ENCODE measurements at regions not wholly inside any gene's neighbourhood (a gene's known extent, or its start where the extent isn't known, plus 50 kb on each side); places are given as distances from the start of the nearest gene placed in this dataset.

- H3K4me2 ChIP-seq (ENCODE audit: low read length), result no peak overlapping the region
- H3K9ac ChIP-seq (ENCODE audit: low read depth, low read length), result no peak overlapping the region
- no peaks in the 10 kb centered on the region for H3K27me3 ChIP-seq (ENCODE audit: control insufficient read depth, insufficient read depth, low read length)
- H3K36me3 ChIP-seq (ENCODE audit: insufficient read depth, low read length), result no peaks in the 10 kb centered on the region
- H3K9me3 ChIP-seq (replicated peaks; ENCODE audit: low read length), result no peaks in the 10 kb centered on the region
- H3K4me1 ChIP-seq (ENCODE audit: control insufficient read depth, insufficient read depth, low read length), result no peaks in the 10 kb centered on the region
- H3K4me3 ChIP-seq (ENCODE audit: low read length), result no peak overlapping the region
Observed at GRCh38 chr15:95363646-95364045, 966.9 kb upstream of the NR2F2 start.

GRCh38 chr15:95365511-95366107 lies 964.9 kb upstream of the NR2F2 start:
- Histone ChIP-seq H3K36me3 (ENCODE audit: insufficient read depth, low read length) (no peaks in the 10 kb centered on the region), H3K27me3 (ENCODE audit: control insufficient read depth, insufficient read depth, low read length) (no peaks in the 10 kb centered on the region), H3K4me3 (ENCODE audit: low read length) (no peak overlapping the region), H3K9me3 (replicated peaks; ENCODE audit: low read length) (no peaks in the 10 kb centered on the region), H3K4me1 (ENCODE audit: control insufficient read depth, insufficient read depth, low read length) (no peaks in the 10 kb centered on the region), H3K9ac (ENCODE audit: low read depth, low read length) (no peak overlapping the region), H3K4me2 (ENCODE audit: low read length) (no peak overlapping the region)

DNA sequence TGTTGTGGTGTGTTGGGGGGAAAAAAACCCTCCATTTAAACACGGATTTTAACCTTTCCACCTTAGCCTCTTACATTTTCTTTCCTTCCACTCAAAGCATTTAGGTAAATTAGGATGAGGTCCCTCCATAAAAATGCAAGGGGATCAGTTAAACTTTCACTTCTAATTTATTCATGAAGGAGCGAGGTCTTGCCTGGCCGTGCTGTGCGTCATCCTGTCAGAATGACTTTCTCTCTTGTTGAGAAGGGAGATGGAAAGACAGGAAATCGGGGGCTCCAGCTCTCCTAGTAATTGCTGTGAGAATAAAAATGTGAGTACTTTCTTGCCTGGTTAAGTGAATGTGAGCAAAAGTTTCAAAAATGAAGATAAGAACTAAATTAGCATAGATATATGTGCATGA lies 962.3 kb upstream of the NR2F2 start:
- no peaks in the 10 kb centered on the region for H3K27me3 ChIP-seq (ENCODE audit: control insufficient read depth, insufficient read depth, low read length)
- no peaks in the 10 kb centered on the region for H3K4me1 ChIP-seq (ENCODE audit: control insufficient read depth, insufficient read depth, low read length)
- no peaks in the 10 kb centered on the region for H3K36me3 ChIP-seq (ENCODE audit: insufficient read depth, low read length)
- H3K4me2 ChIP-seq (ENCODE audit: low read length), result no peak overlapping the region
- H3K9ac ChIP-seq (ENCODE audit: low read depth, low read length), result no peak overlapping the region
- H3K4me3 ChIP-seq (ENCODE audit: low read length), result no peak overlapping the region
- no peaks in the 10 kb centered on the region for H3K9me3 ChIP-seq (replicated peaks; ENCODE audit: low read length)

DNA sequence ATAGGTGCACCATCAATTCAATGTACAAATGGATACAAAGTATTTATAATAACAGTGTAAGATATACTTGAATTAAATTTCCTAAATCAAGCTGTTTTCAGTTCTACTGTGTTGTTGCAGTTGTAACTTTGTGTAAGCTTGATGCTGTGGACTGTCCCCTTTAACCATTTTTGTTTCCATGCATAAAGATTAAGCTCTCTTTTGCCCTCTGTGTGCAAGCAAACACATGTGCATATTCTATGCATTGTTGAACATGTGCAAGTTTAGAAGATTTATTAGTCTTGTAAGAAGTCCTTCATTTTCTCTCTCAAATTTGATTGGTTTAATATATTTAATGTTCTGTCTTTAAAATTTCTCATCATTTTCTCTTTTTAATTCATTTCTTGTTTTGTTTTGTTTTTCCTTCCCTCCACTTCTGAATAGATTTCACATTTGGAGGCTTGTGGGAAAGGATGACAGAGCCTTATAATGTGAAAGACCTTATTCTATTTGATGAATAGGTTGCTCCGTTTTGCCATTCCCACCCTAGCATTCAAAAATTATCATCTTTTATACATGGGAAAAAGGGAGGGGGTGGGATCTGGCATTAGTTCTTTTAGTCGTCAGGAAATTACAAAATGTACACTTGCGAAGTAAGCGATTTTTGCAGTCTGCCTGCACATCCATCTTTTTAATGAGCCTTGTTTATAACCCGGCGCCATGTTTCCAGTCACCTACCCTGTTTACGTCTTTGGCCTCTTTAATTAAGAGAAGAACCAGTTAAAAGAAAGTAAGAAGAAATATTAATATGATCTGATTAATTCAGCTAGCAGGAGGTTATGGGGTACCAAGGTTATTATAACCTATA lies 961.5 kb upstream of the NR2F2 start:
- Histone ChIP-seq H3K4me1 (ENCODE audit: control insufficient read depth, insufficient read depth, low read length) (no peaks in the 10 kb centered on the region), H3K9me3 (replicated peaks; ENCODE audit: low read length) (no peaks in the 10 kb centered on the region), H3K4me2 (ENCODE audit: low read length) (no peak overlapping the region), H3K4me3 (ENCODE audit: low read length) (no peak overlapping the region), H3K27me3 (ENCODE audit: control insufficient read depth, insufficient read depth, low read length) (no peaks in the 10 kb centered on the region), H3K9ac (ENCODE audit: low read depth, low read length) (no peak overlapping the region), H3K36me3 (ENCODE audit: insufficient read depth, low read length) (no peaks in the 10 kb centered on the region)

DNA sequence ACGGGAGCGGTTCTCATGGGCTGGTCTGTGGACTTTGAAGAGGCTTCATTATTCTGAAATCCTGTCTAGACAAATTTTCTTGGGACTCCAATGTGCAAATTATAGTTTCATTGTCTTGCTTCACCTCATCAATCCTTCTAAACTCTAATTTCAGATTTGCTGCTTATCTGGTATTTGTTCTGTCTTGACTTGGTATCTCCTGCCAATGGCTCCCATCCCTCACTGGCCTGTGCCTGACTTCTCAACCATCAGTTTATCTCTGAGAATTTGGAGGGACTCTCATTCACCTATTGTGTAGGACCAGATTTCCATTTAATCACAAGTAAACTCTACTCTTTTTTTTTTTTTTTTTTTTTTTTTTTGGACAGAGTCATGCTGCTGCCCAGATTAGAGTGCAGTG lies 960.2 kb upstream of the NR2F2 start:
- no peak overlapping the region for H3K9ac ChIP-seq (ENCODE audit: low read depth, low read length)
- H3K4me2 ChIP-seq (ENCODE audit: low read length), result no peak overlapping the region
- H3K4me3 ChIP-seq (ENCODE audit: low read length), result no peak overlapping the region
- H3K9me3 ChIP-seq (replicated peaks; ENCODE audit: low read length), result no peaks in the 10 kb centered on the region
- H3K27me3 ChIP-seq (ENCODE audit: control insufficient read depth, insufficient read depth, low read length), result no peaks in the 10 kb centered on the region
- no peaks in the 10 kb centered on the region for H3K36me3 ChIP-seq (ENCODE audit: insufficient read depth, low read length)
- no peaks in the 10 kb centered on the region for H3K4me1 ChIP-seq (ENCODE audit: control insufficient read depth, insufficient read depth, low read length)

GRCh38 chr15:95371664-95372063 lies 958.8 kb upstream of the NR2F2 start:
- Histone ChIP-seq H3K9ac (ENCODE audit: low read depth, low read length) (no peak overlapping the region), H3K4me3 (ENCODE audit: low read length) (no peak overlapping the region), H3K4me2 (ENCODE audit: low read length) (no peak overlapping the region), H3K9me3 (replicated peaks; ENCODE audit: low read length) (no peaks in the 10 kb centered on the region), H3K36me3 (ENCODE audit: insufficient read depth, low read length) (no peaks in the 10 kb centered on the region), H3K4me1 (ENCODE audit: control insufficient read depth, insufficient read depth, low read length) (no peaks in the 10 kb centered on the region), H3K27me3 (ENCODE audit: control insufficient read depth, insufficient read depth, low read length) (no peaks in the 10 kb centered on the region)

- H3K4me2 ChIP-seq (ENCODE audit: low read length), result no peak overlapping the region
- H3K4me3 ChIP-seq (ENCODE audit: low read length), result no peak overlapping the region
- no peak overlapping the region for H3K9ac ChIP-seq (ENCODE audit: low read depth, low read length)
- no peaks in the 10 kb centered on the region for H3K36me3 ChIP-seq (ENCODE audit: insufficient read depth, low read length)
- no peaks in the 10 kb centered on the region for H3K4me1 ChIP-seq (ENCODE audit: control insufficient read depth, insufficient read depth, low read length)
- no peaks in the 10 kb centered on the region for H3K9me3 ChIP-seq (replicated peaks; ENCODE audit: low read length)
- H3K27me3 ChIP-seq (ENCODE audit: control insufficient read depth, insufficient read depth, low read length), result no peaks in the 10 kb centered on the region
Observed at GRCh38 chr15:95375281-95375680, 955.2 kb upstream of the NR2F2 start.

- Histone ChIP-seq H3K4me1 (ENCODE audit: control insufficient read depth, insufficient read depth, low read length) (no peaks in the 10 kb centered on the region), H3K36me3 (ENCODE audit: insufficient read depth, low read length) (no peaks in the 10 kb centered on the region), H3K4me3 (ENCODE audit: low read length) (no peak overlapping the region), H3K9me3 (replicated peaks; ENCODE audit: low read length) (no peaks in the 10 kb centered on the region), H3K4me2 (ENCODE audit: low read length) (no peak overlapping the region), H3K27me3 (ENCODE audit: control insufficient read depth, insufficient read depth, low read length) (no peaks in the 10 kb centered on the region), H3K9ac (ENCODE audit: low read depth, low read length) (no peak overlapping the region)
Observed at GRCh38 chr15:95377258-95377852, 953.1 kb upstream of the NR2F2 start.

DNA sequence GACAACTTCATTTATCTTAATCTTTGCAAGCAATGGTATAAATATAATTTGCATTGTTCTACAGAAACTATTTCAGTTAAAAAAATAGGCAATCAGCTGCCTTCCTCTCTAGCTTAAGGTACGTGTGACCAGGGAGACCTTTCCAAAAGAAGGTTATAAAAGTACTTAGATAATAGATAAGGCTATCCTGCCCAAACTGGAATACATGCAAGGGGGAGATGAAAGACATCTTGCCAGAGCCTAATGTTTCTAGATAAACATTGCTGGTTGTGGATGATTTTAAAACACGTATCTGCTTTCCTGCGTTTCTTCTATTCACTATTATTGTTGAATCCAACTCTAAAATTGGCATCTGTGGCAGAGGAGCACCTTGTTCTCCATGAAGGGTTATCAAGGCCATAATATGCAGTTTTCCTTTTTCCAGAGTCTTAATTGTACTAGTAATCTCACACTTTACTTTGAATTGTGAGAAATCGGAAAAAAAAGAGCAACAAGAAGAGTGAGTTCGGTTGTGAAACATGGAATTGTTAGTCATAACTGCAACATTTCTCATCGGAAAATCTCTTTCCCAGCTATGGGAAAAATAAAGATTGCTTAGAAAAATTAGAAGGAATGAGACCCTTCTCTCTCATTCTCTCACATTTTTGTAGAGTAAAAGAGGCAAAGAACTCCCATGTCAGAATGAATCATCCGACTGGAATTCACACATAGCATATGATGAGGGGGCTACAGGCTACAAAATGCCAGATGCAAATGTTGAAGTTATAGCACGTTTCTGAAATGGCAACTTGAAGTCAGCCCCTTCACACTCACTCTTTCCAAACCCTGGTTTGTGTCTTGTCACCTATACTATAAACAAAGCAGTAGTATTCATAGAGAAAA lies 936.1 kb upstream of the NR2F2 start:
- H3K4me1 ChIP-seq (ENCODE audit: control insufficient read depth, insufficient read depth, low read length), result peaks cover 6% of the 10 kb centered on the region
- no peaks in the 10 kb centered on the region for H3K9me3 ChIP-seq (replicated peaks; ENCODE audit: low read length)
- H3K9ac ChIP-seq (ENCODE audit: low read depth, low read length), result no peak overlapping the region
- no peaks in the 10 kb centered on the region for H3K36me3 ChIP-seq (ENCODE audit: insufficient read depth, low read length)
- no peak overlapping the region for H3K4me3 ChIP-seq (ENCODE audit: low read length)
- no peak overlapping the region for H3K4me2 ChIP-seq (ENCODE audit: low read length)
- no peaks in the 10 kb centered on the region for H3K27me3 ChIP-seq (ENCODE audit: control insufficient read depth, insufficient read depth, low read length)

DNA sequence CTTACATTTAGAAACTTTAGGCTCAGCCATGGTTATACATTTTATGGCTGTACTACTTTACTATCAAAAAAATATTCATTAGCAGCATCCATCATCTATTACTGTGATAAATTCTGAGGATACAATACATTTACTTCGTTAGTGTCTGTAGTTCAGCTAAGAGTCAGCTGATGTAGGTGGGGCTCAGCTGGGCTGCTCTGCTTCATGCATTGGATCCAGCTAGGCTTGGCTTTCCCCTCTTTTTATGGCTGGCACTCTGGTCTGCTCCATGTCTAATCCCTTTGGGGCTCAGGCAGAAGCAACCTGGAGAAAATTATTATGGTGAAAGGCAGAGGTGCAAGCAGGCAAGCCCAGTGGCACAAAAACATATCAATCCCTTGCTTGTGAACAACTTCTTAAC lies 930.1 kb upstream of the NR2F2 start:
- Histone ChIP-seq H3K4me3 (ENCODE audit: low read length) (no peak overlapping the region), H3K36me3 (ENCODE audit: insufficient read depth, low read length) (no peaks in the 10 kb centered on the region), H3K4me1 (ENCODE audit: control insufficient read depth, insufficient read depth, low read length) (peaks cover 6% of the 10 kb centered on the region), H3K27me3 (ENCODE audit: control insufficient read depth, insufficient read depth, low read length) (no peaks in the 10 kb centered on the region), H3K9ac (ENCODE audit: low read depth, low read length) (no peak overlapping the region), H3K4me2 (ENCODE audit: low read length) (no peak overlapping the region), H3K9me3 (replicated peaks; ENCODE audit: low read length) (no peaks in the 10 kb centered on the region)

DNA sequence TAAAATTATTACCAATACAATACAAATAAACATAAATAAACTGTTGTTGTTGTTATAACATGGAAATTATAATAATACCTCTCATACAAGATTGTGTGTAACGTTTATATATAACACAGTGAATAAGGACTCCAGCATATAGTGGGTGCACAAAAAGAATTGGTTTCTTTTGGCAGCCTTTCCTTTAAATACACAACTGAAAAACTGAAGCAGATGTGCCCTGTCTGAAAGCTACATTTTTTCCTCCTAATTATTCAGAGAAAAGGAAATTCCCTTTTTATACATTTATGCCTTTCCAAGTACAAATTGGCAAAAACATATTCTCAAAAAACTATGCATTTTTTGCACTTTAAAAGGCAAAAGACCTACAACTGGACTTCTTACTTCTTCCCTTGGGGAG lies 928.9 kb upstream of the NR2F2 start:
- Histone ChIP-seq H3K4me1 (ENCODE audit: control insufficient read depth, insufficient read depth, low read length) (peaks cover 11% of the 10 kb centered on the region), H3K9me3 (replicated peaks; ENCODE audit: low read length) (no peaks in the 10 kb centered on the region), H3K4me3 (ENCODE audit: low read length) (no peak overlapping the region), H3K9ac (ENCODE audit: low read depth, low read length) (no peak overlapping the region), H3K4me2 (ENCODE audit: low read length) (no peak overlapping the region), H3K27me3 (ENCODE audit: control insufficient read depth, insufficient read depth, low read length) (no peaks in the 10 kb centered on the region), H3K36me3 (ENCODE audit: insufficient read depth, low read length) (no peaks in the 10 kb centered on the region)
